B cell (primary cell): ENCODE measurements at regions not wholly inside any gene's neighbourhood (a gene's known extent, or its start where the extent isn't known, plus 50 kb on each side); places are given as distances from the start of the nearest gene placed in this dataset.

Source experiments
- ATAC-seq: fragments of 200-7000 bp; cut with Tn5 transposase; one replicate; pipeline ENCODE4 v1.10.0; 2021; ENCODE audit warnings: low read depth, mild to moderate bottlenecking, moderate number of reproducible peaks, moderate library complexity
- CTCF ChIA-PET: fragments of 350-600 bp; sonication (Branson Sonifier 250); formaldehyde crosslinking; loops from one replicate; lab custom pipeline; 2021; ENCODE audit warnings: antibody characterized with exemption, inconsistent platforms; lab: Charles Lee
- POLR2A ChIA-PET: fragments of 350-600 bp; sonication (Branson Sonifier 250); formaldehyde crosslinking; loops from one replicate; lab custom pipeline; 2021; ENCODE audit warnings: antibody characterized with exemption; lab: Charles Lee
- DNase-seq: peaks from one replicate; pipeline ENCODE4 v3.0.0; 2013
- H2AFZ ChIP-seq: 2 replicates; pipeline ENCODE4 v1.6.1; 2012; ENCODE audit warnings: mild to moderate bottlenecking, low read depth, low read length; ENCODE audit not compliant: insufficient read depth, poor library complexity, severe bottlenecking
- H3K27ac ChIP-seq, 2 donors: 1 replicate in 1 of 2; 2 replicates in 1 of 2; pipeline ENCODE4 v1.5.1; 2012 to 2013; ENCODE audit warnings: low read length in 2 of 2, mild to moderate bottlenecking in 2 of 2, moderate library complexity in 1 of 2
- H3K27me3 ChIP-seq, 4 experiments: fragments of 200-600 bp in 1 of 4; sonication (generic) in 1 of 4; replicated peaks in 1 of 4; 1 replicate in 2 of 4; 2 replicates in 2 of 4; pipeline versions ENCODE4 v1.6.1 to v1.7.0; 2013 to 2016; ENCODE audit warnings: low read length in 3 of 4, mild to moderate bottlenecking in 2 of 4, mixed read lengths in 1 of 4, moderate library complexity in 1 of 4; ENCODE audit not compliant: insufficient read depth in 4 of 4, control insufficient read depth in 3 of 4; ENCODE audit errors: control extremely low read depth in 1 of 4
- H3K36me3 ChIP-seq, 2 experiments: replicated peaks in 1 of 2; 1 replicate in 1 of 2; 2 replicates in 1 of 2; pipeline versions ENCODE4 v1.6.1 to v1.7.1; 2013; ENCODE audit warnings: low read length in 1 of 2; ENCODE audit not compliant: insufficient read depth in 2 of 2, control insufficient read depth in 1 of 2; ENCODE audit errors: control extremely low read depth in 1 of 2, extremely low read depth in 1 of 2
- H3K4me1 ChIP-seq, 2 donors: fragments of 200-600 bp in 1 of 2; sonication (generic) in 1 of 2; 1 replicate in 1 of 2; 2 replicates in 1 of 2; pipeline versions ENCODE4 v1.5.1 to v1.6.1; 2013 to 2017; ENCODE audit warnings: low read length in 2 of 2; ENCODE audit not compliant: control insufficient read depth in 2 of 2, insufficient read depth in 2 of 2
- H3K4me2 ChIP-seq: replicated peaks from 2 replicates; pipeline ENCODE3; 2012; ENCODE audit warnings: mild to moderate bottlenecking, low read depth, low read length; ENCODE audit not compliant: poor library complexity, severe bottlenecking
- H3K4me3 ChIP-seq, 5 experiments: fragments of 200-600 bp in 1 of 5; sonication (generic) in 1 of 5; 1 replicate in 3 of 5; 2 replicates in 2 of 5; pipeline versions ENCODE4 v1.5.1 to v1.7.0; 2011 to 2016; ENCODE audit warnings: low read length in 4 of 5, mild to moderate bottlenecking in 4 of 5, low read depth in 2 of 5, control low read depth in 1 of 5, moderate library complexity in 1 of 5; ENCODE audit not compliant: insufficient read depth in 1 of 5; ENCODE audit errors: control extremely low read depth in 1 of 5, extremely low read depth in 1 of 5
- H3K79me2 ChIP-seq: fragments of 200-600 bp; sonication (generic); one replicate; pipeline ENCODE4 v1.6.0; 2016; ENCODE audit warnings: low read length; ENCODE audit not compliant: control insufficient read depth, insufficient read depth
- H3K9ac ChIP-seq: fragments of 200-600 bp; sonication (generic); 2 replicates; pipeline ENCODE4 v1.6.1; 2017; ENCODE audit warnings: mild to moderate bottlenecking, low read length, moderate library complexity
- H3K9me3 ChIP-seq, 3 donors: one replicate each; pipeline versions ENCODE4 v1.6.1 to v1.7.1; 2013; ENCODE audit warnings: low read length in 2 of 3; ENCODE audit not compliant: control insufficient read depth in 2 of 3, insufficient read depth in 1 of 3; ENCODE audit errors: control extremely low read depth in 1 of 3
- H4K20me1 ChIP-seq: 2 replicates; pipeline ENCODE4 v1.6.0; 2012; ENCODE audit warnings: mild to moderate bottlenecking, low read length; ENCODE audit not compliant: insufficient read depth, control insufficient read depth, poor library complexity, severe bottlenecking
- H3K27ac Mint-ChIP-seq: one replicate; pipeline ENCODE4 v1.8.0; 2021; ENCODE audit warnings: mixed read lengths
- H3K27me3 Mint-ChIP-seq: one replicate; pipeline ENCODE4 v1.8.0; 2021; ENCODE audit warnings: mixed read lengths
- H3K4me1 Mint-ChIP-seq: one replicate; pipeline ENCODE4 v1.8.0; 2021; ENCODE audit warnings: mixed read lengths
- H3K4me3 Mint-ChIP-seq: one replicate; pipeline ENCODE4 v1.8.0; 2021; ENCODE audit warnings: mixed read lengths
- H3K9me3 Mint-ChIP-seq: one replicate; pipeline ENCODE4 v1.8.0; 2022; ENCODE audit warnings: mixed read lengths; ENCODE audit not compliant: insufficient read depth
- CTCF ChIP-seq: fragments of 200-600 bp; IDR thresholded peaks from one replicate; pipeline ENCODE4 v1.8.0; 2022; ENCODE audit warnings: antibody characterized with exemption, mild to moderate bottlenecking
- EZH2 ChIP-seq: IDR thresholded peaks from 2 replicates; pipeline ENCODE4 v1.6.1; 2012; ENCODE audit warnings: borderline replicate concordance, low read depth, mild to moderate bottlenecking, moderate library complexity, low read length; ENCODE audit not compliant: insufficient read depth, poor library complexity, severe bottlenecking
- WGBS: methylation state at CpG from one replicate; pipeline ENCODE4 v1.1.5; 2013; ENCODE audit warnings: missing lambda C conversion rate; ENCODE audit not compliant: insufficient coverage; 5-methylcytosine and 5-hydroxymethylcytosine counted together
- intact Hi-C: fragments of 100-400 bp; cut with micrococcal nuclease; formaldehyde crosslinking; loops from one replicate; pipeline ENCODE4 v1.10.0; 2022

DNA sequence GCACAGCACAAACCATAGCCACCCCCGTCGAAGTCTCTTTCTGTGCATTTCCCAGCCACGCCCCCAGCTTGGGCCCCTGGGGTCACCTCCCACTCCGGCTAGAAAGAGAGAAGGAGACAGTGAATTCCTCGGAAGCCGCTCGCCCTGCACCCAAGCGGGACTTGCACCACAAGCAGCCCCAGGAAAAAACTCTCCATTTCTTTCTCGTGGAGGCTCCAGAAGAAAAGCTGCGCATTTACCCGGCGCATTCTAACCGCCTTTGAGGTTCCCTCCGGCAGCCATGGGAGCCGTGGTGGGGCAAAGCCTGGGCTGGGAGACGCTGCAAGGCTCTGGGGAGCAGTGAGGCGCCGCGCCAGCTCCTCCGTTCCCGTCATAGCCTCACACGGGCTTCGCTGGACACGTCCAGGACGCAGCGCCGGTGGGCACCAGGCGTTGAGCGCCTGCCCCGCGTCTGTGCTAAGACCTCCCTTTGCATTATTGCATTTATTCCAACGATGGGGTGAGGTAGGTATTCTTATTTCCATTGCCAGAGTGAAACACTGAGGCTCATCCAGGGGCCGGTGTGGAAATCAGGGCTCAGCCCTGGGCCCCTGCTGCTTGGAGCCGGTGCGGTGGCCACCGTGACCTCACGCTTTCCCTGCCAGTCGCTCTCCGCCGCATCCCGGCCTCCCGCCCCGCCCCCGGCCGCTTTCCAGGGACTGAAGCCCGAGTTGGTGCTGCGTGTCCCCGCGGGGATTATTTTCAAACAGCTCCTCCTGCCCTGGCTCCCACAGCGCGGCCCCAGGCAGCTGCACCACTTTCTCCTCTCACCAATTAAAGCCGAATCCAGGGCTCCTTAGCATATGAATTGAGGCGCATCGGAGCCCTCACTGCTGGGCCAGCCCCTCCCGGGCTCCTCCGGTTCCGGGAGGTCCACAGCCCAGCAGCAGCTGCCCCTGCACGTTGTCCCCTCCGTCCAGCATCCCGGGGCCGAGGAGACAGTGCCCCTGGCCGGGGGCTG is 148.3 kb upstream of the AFDN start:
- Histone ChIP-seq H2AFZ (no peak overlapping the region), H3K36me3 (no peaks in the 10 kb centered on the region), H3K4me2 (no peak overlapping the region), H3K9me3 (peaks cover 0 to 4% (median 0%) of the 10 kb centered on the region in 3 donors), H3K4me1 (no peaks in the 10 kb centered on the region), H4K20me1 (no peaks in the 10 kb centered on the region), H3K27me3 (peaks cover 0 to 53% (median 14%) of the 10 kb centered on the region in 4 experiments), H3K27ac (no peak overlapping the region), H3K79me2 (no peaks in the 10 kb centered on the region), H3K4me3 (no peak overlapping the region), H3K9ac (no peak overlapping the region)
- 7% methylated on average over 61 of the region's 62 CpGs for WGBS
- DNase-seq = no peak
- CTCF ChIA-PET = no interaction called here
- Mint-ChIP-seq H3K4me3 (no peak overlapping the region), H3K27me3 (peaks cover 71% of the 10 kb centered on the region), H3K9me3 (no peaks in the 10 kb centered on the region), H3K4me1 (no peaks in the 10 kb centered on the region), H3K27ac (no peak overlapping the region)
- POLR2A ChIA-PET = no interaction called here
- TF ChIP-seq EZH2 = no peak
- no peak for TF ChIP-seq CTCF
- intact Hi-C loops = no loop called here
- no peak for ATAC-seq

DNA sequence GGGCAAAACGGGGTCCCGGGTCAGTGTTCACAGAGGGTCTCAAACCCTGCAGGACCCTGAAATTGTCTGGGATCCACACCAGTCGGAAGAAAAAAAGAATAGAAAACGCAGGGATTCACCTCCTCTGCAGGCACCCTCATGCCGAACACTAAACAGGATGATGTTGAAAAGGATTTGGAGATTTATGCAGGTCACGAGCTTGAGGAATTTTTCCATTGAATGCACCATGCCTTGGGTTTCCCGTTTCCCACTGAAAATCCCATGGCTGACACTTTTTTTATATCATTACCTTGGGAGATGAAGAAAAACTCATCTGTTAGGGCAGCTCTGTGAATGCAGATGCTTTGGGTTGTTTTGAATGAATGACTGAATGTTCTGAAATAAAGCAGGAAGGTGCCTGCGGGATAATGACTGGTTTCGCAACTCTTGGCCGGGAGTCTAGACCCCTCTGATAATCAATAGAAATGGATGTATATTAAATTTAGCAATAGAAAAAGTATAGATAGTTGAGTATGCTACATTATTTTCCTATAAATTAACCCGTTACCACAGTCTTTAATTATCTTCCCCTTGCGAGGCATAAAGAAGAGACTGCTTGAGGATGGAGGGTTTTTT is 147.5 kb upstream of the AFDN start:
- Histone ChIP-seq H3K27me3 (peaks cover 0 to 53% (median 13%) of the 10 kb centered on the region in 4 experiments), H3K4me1 (no peaks in the 10 kb centered on the region), H3K4me2 (no peak overlapping the region), H3K9me3 (peaks cover 0 to 4% (median 0%) of the 10 kb centered on the region in 3 donors), H3K27ac (no peak overlapping the region), H3K36me3 (no peaks in the 10 kb centered on the region), H3K4me3 (no peak overlapping the region), H3K9ac (no peak overlapping the region), H2AFZ (no peak overlapping the region), H4K20me1 (no peaks in the 10 kb centered on the region), H3K79me2 (no peaks in the 10 kb centered on the region)
- DNase-seq = no peak
- peaks cover 77% of the 10 kb centered on the region for H3K27me3 Mint-ChIP-seq
- ChIA-PET CTCF (no interaction called here), POLR2A (no interaction called here)
- no peak for TF ChIP-seq EZH2
- WGBS = 16% methylated on average over 2 of the region's 12 CpGs
- H3K4me3 Mint-ChIP-seq = no peak overlapping the region
- H3K27ac Mint-ChIP-seq = no peak overlapping the region
- intact Hi-C loops = no loop called here
- H3K4me1 Mint-ChIP-seq = peaks cover under 1% of the 10 kb centered on the region
- H3K9me3 Mint-ChIP-seq = no peaks in the 10 kb centered on the region
- ATAC-seq = no peak
